DND-41 (cell line): ENCODE measurements at regions not wholly inside any gene's neighbourhood (a gene's known extent, or its start where the extent isn't known, plus 50 kb on each side); places are given as distances from the start of the nearest gene placed in this dataset.

Experiments used
- ATAC-seq: fragments of 200-7000 bp; cut with Tn5 transposase; 3 replicates; pipeline ENCODE4 v1.9.1; 2021; ENCODE audit warnings: low read depth; ENCODE audit not compliant: insufficient read depth
- DNase-seq: peaks from one replicate; pipeline ENCODE4 v3.0.0-alpha.2; 2020
- H2AFZ ChIP-seq: 2 replicates; pipeline ENCODE4 v1.6.0; 2012; ENCODE audit warnings: low read depth, low read length
- H3K27ac ChIP-seq: 2 replicates; pipeline ENCODE4 v1.5.1; 2012; ENCODE audit warnings: low read length, inconsistent platforms
- H3K27me3 ChIP-seq: fragments of 200-600 bp; sonication (generic); 2 replicates; pipeline ENCODE4 v1.6.0; 2012; ENCODE audit warnings: low read length, mild to moderate bottlenecking, inconsistent platforms; ENCODE audit not compliant: insufficient read depth, poor library complexity
- H3K36me3 ChIP-seq: 2 replicates; pipeline ENCODE4 v1.5.1; 2012; ENCODE audit warnings: low read length, inconsistent platforms; ENCODE audit not compliant: insufficient read depth
- H3K4me1 ChIP-seq: 2 replicates; pipeline ENCODE4 v1.5.1; 2012; ENCODE audit warnings: mild to moderate bottlenecking, low read length; ENCODE audit not compliant: insufficient read depth
- H3K4me2 ChIP-seq: 2 replicates; pipeline ENCODE4 v1.6.0; 2012; ENCODE audit warnings: mild to moderate bottlenecking, moderate library complexity, low read length, inconsistent platforms; ENCODE audit not compliant: insufficient read depth
- H3K4me3 ChIP-seq, 2 experiments: fragments of 200-600 bp in 1 of 2; shearing (Covaris generic) in 1 of 2; 2 replicates each; pipeline ENCODE4 v1.5.1; 2012 to 2016; ENCODE audit warnings: inconsistent platforms in 2 of 2, low read length in 2 of 2, mild to moderate bottlenecking in 2 of 2, low read depth in 1 of 2, moderate library complexity in 1 of 2
- H3K79me2 ChIP-seq: 2 replicates; pipeline ENCODE4 v1.6.0; 2012; ENCODE audit warnings: low read length, inconsistent platforms; ENCODE audit not compliant: insufficient read depth
- H3K9ac ChIP-seq: 2 replicates; pipeline ENCODE4 v1.6.0; 2012; ENCODE audit warnings: low read depth, mild to moderate bottlenecking, inconsistent platforms, low read length, moderate library complexity
- H3K9me3 ChIP-seq: 2 replicates; pipeline ENCODE4 v1.5.1; 2012; ENCODE audit warnings: low read length, moderate library complexity, mild to moderate bottlenecking, inconsistent platforms; ENCODE audit not compliant: insufficient read depth, severe bottlenecking
- H4K20me1 ChIP-seq: 2 replicates; pipeline ENCODE4 v1.6.0; 2012; ENCODE audit warnings: low read length; ENCODE audit not compliant: insufficient read depth
- CTCF ChIP-seq: IDR thresholded peaks from 2 replicates; pipeline ENCODE4 v1.5.1; 2012; ENCODE audit warnings: borderline replicate concordance, low read length, moderate library complexity, mild to moderate bottlenecking; ENCODE audit not compliant: poor library complexity, severe bottlenecking; ENCODE audit errors: extremely low read depth
- EZH2 ChIP-seq: IDR thresholded peaks from 3 replicates; pipeline ENCODE4 v1.6.1; 2012; ENCODE audit warnings: borderline replicate concordance, low read depth, mild to moderate bottlenecking, moderate library complexity, low read length, inconsistent platforms; ENCODE audit not compliant: severe bottlenecking

GRCh38 chr10:28215930-28216329, 86.9 kb downstream of the MPP7 start:
- DNase-seq = no peak
- Histone ChIP-seq H3K27ac (no peak overlapping the region), H4K20me1 (no peaks in the 10 kb centered on the region), H3K4me3 (no peak overlapping the region), H3K9ac (no peak overlapping the region), H3K4me1 (no peaks in the 10 kb centered on the region), H3K4me2 (no peak overlapping the region), H2AFZ (no peak overlapping the region), H3K36me3 (no peaks in the 10 kb centered on the region), H3K27me3 (peaks cover 9% of the 10 kb centered on the region), H3K9me3 (no peaks in the 10 kb centered on the region), H3K79me2 (no peaks in the 10 kb centered on the region)
- no peak for ATAC-seq
- TF ChIP-seq CTCF = no peak
- no peak for TF ChIP-seq EZH2

- no peaks in the 10 kb centered on the region for H3K36me3 ChIP-seq
- no peaks in the 10 kb centered on the region for H3K79me2 ChIP-seq
- H3K9ac ChIP-seq = no peak overlapping the region
- no peak for DNase-seq
- ATAC-seq = no peak
- TF ChIP-seq EZH2 (no peak), CTCF (no peak)
- no peak overlapping the region for H3K4me3 ChIP-seq
- peaks cover 4% of the 10 kb centered on the region for H3K27me3 ChIP-seq
- H2AFZ ChIP-seq = no peak overlapping the region
- no peak overlapping the region for H3K4me2 ChIP-seq
- no peaks in the 10 kb centered on the region for H3K4me1 ChIP-seq
- H4K20me1 ChIP-seq = no peaks in the 10 kb centered on the region
- no peaks in the 10 kb centered on the region for H3K9me3 ChIP-seq
- no peak overlapping the region for H3K27ac ChIP-seq
Observed at GRCh38 chr10:28214219-28214618, 88.6 kb downstream of the MPP7 start.

GRCh38 chr10:28211759-28212158, 91.1 kb downstream of the MPP7 start:
- H3K79me2 ChIP-seq = no peaks in the 10 kb centered on the region
- no peak overlapping the region for H3K27ac ChIP-seq
- no peak overlapping the region for H3K9ac ChIP-seq
- H2AFZ ChIP-seq = no peak overlapping the region
- no peaks in the 10 kb centered on the region for H3K9me3 ChIP-seq
- no peaks in the 10 kb centered on the region for H3K4me1 ChIP-seq
- H4K20me1 ChIP-seq = no peaks in the 10 kb centered on the region
- TF ChIP-seq EZH2 = no peak
- TF ChIP-seq CTCF = no peak
- H3K27me3 ChIP-seq = peaks cover 4% of the 10 kb centered on the region
- ATAC-seq = no peak
- no peak for DNase-seq
- H3K4me2 ChIP-seq = no peak overlapping the region
- no peak overlapping the region for H3K4me3 ChIP-seq
- H3K36me3 ChIP-seq = no peaks in the 10 kb centered on the region

GRCh38 chr10:28207799-28208198, 95.1 kb downstream of the MPP7 start:
- Histone ChIP-seq H3K9ac (no peak overlapping the region), H3K36me3 (no peaks in the 10 kb centered on the region), H3K27me3 (no peaks in the 10 kb centered on the region), H3K4me2 (no peak overlapping the region), H4K20me1 (no peaks in the 10 kb centered on the region), H3K4me3 (no peak overlapping the region), H3K27ac (no peak overlapping the region), H3K79me2 (no peaks in the 10 kb centered on the region), H3K9me3 (no peaks in the 10 kb centered on the region), H2AFZ (no peak overlapping the region), H3K4me1 (no peaks in the 10 kb centered on the region)
- no peak for ATAC-seq
- TF ChIP-seq CTCF (no peak), EZH2 (no peak)
- no peak for DNase-seq
